K562 (cell line): ENCODE measurements at regions not wholly inside any gene's neighbourhood (a gene's known extent, or its start where the extent isn't known, plus 50 kb on each side); places are given as distances from the start of the nearest gene placed in this dataset.

ENCODE experiments used
- ATAC-seq: fragments of 200-7000 bp; cut with Tn5 transposase; 3 replicates; pipeline ENCODE4 v1.9.1; 2020; ENCODE audit warnings: moderate library complexity
- BruUV-seq: library from RNA; stranded (reverse); fragments of 400-500 nt; replicated peaks from 2 replicates; lab custom pipeline; 2021; lab: Mats Ljungman, UMichigan
- CTCF ChIA-PET: fragments of 300-600 bp; formaldehyde crosslinking; extraction: SDS; loops from one replicate; lab custom pipeline; 2021; ENCODE audit warnings: low intra/inter-chr PET ratio; lab: Yijun Ruan, JAX
- POLR2A ChIA-PET: fragments of 300-600, 350-650 bp; sonication (Branson Sonifier 250); formaldehyde crosslinking; extraction: SDS; loops from one replicate; lab custom pipeline; 2021; ENCODE audit warnings: antibody characterized with exemption, inconsistent platforms; lab: Yijun Ruan, JAX
- DNase-seq, 4 experiments: peaks; one replicate each; pipeline versions ENCODE4 v3.0.0 to v3.0.0-alpha.2; 2011 to 2018; ENCODE audit warnings: low spot score in 3 of 4, mixed read lengths in 3 of 4; ENCODE audit errors: extremely low read depth in 1 of 4
- FAIRE-seq: peaks from 2 replicates; lab custom pipeline; 2011; peaks lifted over from hg19 to GRCh38; lab: Jason Lieb, UNC
- H2AFZ ChIP-seq: 2 replicates; pipeline ENCODE4 v1.6.0; 2011; ENCODE audit warnings: low read depth, low read length, control low read depth, inconsistent platforms
- H3K27ac ChIP-seq: fragments of 200-600 bp; 3 replicates; pipeline ENCODE4 v1.8.0; 2011; ENCODE audit warnings: low read depth, mild to moderate bottlenecking, control low read depth, inconsistent platforms, low read length, moderate library complexity, mixed read lengths; ENCODE audit errors: extremely low read depth
- H3K27me3 ChIP-seq, 2 experiments: fragments of 300-600 bp in 1 of 2; 2 replicates in 1 of 2; 3 replicates in 1 of 2; pipeline versions ENCODE4 v1.6.0 to v1.8.0; 2011; ENCODE audit warnings: inconsistent platforms in 2 of 2, low read length in 2 of 2, mild to moderate bottlenecking in 1 of 2, mixed read lengths in 1 of 2, moderate library complexity in 1 of 2; ENCODE audit not compliant: control insufficient read depth in 2 of 2, insufficient read depth in 2 of 2
- H3K36me3 ChIP-seq: fragments of 300-600 bp; 3 replicates; pipeline ENCODE4 v1.8.0; 2011; ENCODE audit warnings: mild to moderate bottlenecking, low read length, inconsistent platforms; ENCODE audit not compliant: control insufficient read depth, insufficient read depth
- H3K4me1 ChIP-seq, 2 experiments: fragments of 200-600 bp in 1 of 2; replicated peaks in 1 of 2; 2 replicates in 1 of 2; 3 replicates in 1 of 2; pipeline versions ENCODE4 v1.5.1 to v1.8.0; 2011; ENCODE audit warnings: inconsistent platforms in 2 of 2, low read length in 2 of 2, mild to moderate bottlenecking in 1 of 2, mixed read lengths in 1 of 2, moderate library complexity in 1 of 2; ENCODE audit not compliant: control insufficient read depth in 2 of 2, insufficient read depth in 2 of 2
- H3K4me2 ChIP-seq: 2 replicates; pipeline ENCODE4 v1.6.1; 2011; ENCODE audit warnings: low read length, control low read depth, inconsistent platforms, mixed read lengths; ENCODE audit not compliant: insufficient read depth
- H3K4me3 ChIP-seq: fragments of 200-600 bp; sonication (generic), shearing (Covaris generic); 2 replicates; pipeline ENCODE4 v1.5.1; 2016; ENCODE audit warnings: control low read depth, inconsistent platforms
- H3K79me2 ChIP-seq: fragments of 200-600 bp; 3 replicates; pipeline ENCODE4 v1.8.0; 2011; ENCODE audit warnings: low read length, inconsistent platforms; ENCODE audit not compliant: control insufficient read depth, insufficient read depth
- H3K9ac ChIP-seq, 2 experiments: 2 replicates each; pipeline versions ENCODE4 v1.6.0 to v1.6.1; 2011; ENCODE audit warnings: low read depth in 2 of 2, low read length in 2 of 2, control low read depth in 1 of 2, inconsistent platforms in 1 of 2, mild to moderate bottlenecking in 1 of 2, mixed read lengths in 1 of 2; ENCODE audit not compliant: insufficient read depth in 1 of 2
- H3K9me1 ChIP-seq: one replicate; pipeline ENCODE4 v1.6.0; 2011; ENCODE audit warnings: inconsistent platforms, mild to moderate bottlenecking, low read length, moderate library complexity; ENCODE audit not compliant: control insufficient read depth, insufficient read depth
- H3K9me3 ChIP-seq: replicated peaks from 2 replicates; pipeline ENCODE4 v1.5.1; 2011; ENCODE audit warnings: low read depth, low read length, inconsistent platforms; ENCODE audit not compliant: control insufficient read depth, insufficient read depth
- H4K20me1 ChIP-seq: replicated peaks from 2 replicates; pipeline ENCODE4 v1.6.1; 2011; ENCODE audit warnings: low read length, inconsistent platforms, mixed read lengths; ENCODE audit not compliant: control insufficient read depth, insufficient read depth
- E2F6 ChIP-seq, 2 experiments: IDR thresholded peaks; 2 replicates each; pipeline ENCODE4 v1.6.1; 2011; ENCODE audit warnings: borderline replicate concordance in 1 of 2, control low read depth in 1 of 2, low read depth in 1 of 2, low read length in 1 of 2, mild to moderate bottlenecking in 1 of 2, mixed read lengths in 1 of 2, moderate library complexity in 1 of 2; ENCODE audit not compliant: insufficient read depth in 1 of 2, insufficient read length in 1 of 2, poor library complexity in 1 of 2, severe bottlenecking in 1 of 2; ENCODE audit errors: extremely low read depth in 1 of 2
- KDM4B ChIP-seq, 2 experiments: fragments of 450-650 bp in 1 of 2; sonication (generic) in 1 of 2; IDR thresholded peaks; 2 replicates each; pipeline ENCODE4 v1.6.1; 2016 to 2017; ENCODE audit warnings: borderline replicate concordance in 2 of 2, antibody characterized with exemption in 1 of 2, low read depth in 1 of 2, mild to moderate bottlenecking in 1 of 2
- LARP7 ChIP-seq: fragments of 450-650 bp; IDR thresholded peaks from 2 replicates; pipeline ENCODE4 v1.6.1; 2016
- MNT ChIP-seq, 2 experiments: fragments of 450-650 bp; conservative IDR thresholded peaks; 2 replicates each; pipeline ENCODE4 v1.6.1; 2017; ENCODE audit warnings: mild to moderate bottlenecking in 2 of 2, moderate library complexity in 2 of 2
- POLR2G ChIP-seq: fragments of 200-400 bp; formaldehyde crosslinking; IDR thresholded peaks from 2 replicates; pipeline ENCODE4 v1.6.1; 2017; ENCODE audit warnings: low read depth, mild to moderate bottlenecking, antibody characterized with exemption, low read length, moderate library complexity
- POLR2H ChIP-seq: IDR thresholded peaks from 2 replicates; pipeline ENCODE4 v1.6.1; 2016; ENCODE audit warnings: missing genetic modification characterization, low read depth, mild to moderate bottlenecking, control low read depth, missing compliant biosample characterization, moderate library complexity
- POLR3G ChIP-seq: IDR thresholded peaks from 2 replicates; pipeline ENCODE4 v1.6.1; 2011; ENCODE audit not compliant: insufficient read length, insufficient replicate concordance; ENCODE audit errors: extremely low read depth
- PURB ChIP-seq: sonication (generic); formaldehyde crosslinking; IDR thresholded peaks from 2 replicates; pipeline ENCODE4 v1.9.0; 2021; ENCODE audit warnings: low read depth, mild to moderate bottlenecking, missing genetic modification reagents
- SNAPC5 ChIP-seq: fragments of 250-450 bp; sonication (Bioruptor Pico); IDR thresholded peaks from 2 replicates; pipeline ENCODE4 v1.8.0; 2021; ENCODE audit warnings: moderate library complexity, mild to moderate bottlenecking, inconsistent platforms
- TARDBP ChIP-seq: fragments of 450-650 bp; IDR thresholded peaks from 2 replicates; pipeline ENCODE4 v1.6.1; 2016
- TEAD4 ChIP-seq, 2 experiments: sonication (generic) in 1 of 2; formaldehyde crosslinking in 1 of 2; IDR thresholded peaks; 2 replicates each; pipeline versions ENCODE4 v1.6.1 to v1.8.0; 2012 to 2022; ENCODE audit warnings: borderline replicate concordance in 1 of 2, inconsistent platforms in 1 of 2, low read length in 1 of 2, mild to moderate bottlenecking in 1 of 2, missing genetic modification reagents in 1 of 2
- ZBTB49 ChIP-seq: sonication (generic); formaldehyde crosslinking; IDR thresholded peaks from 2 replicates; pipeline ENCODE4 v1.8.0; 2022; ENCODE audit warnings: missing genetic modification reagents, mild to moderate bottlenecking, borderline replicate concordance
- ZNF134 ChIP-seq: fragments of 250-450 bp; sonication (Bioruptor Pico); conservative IDR thresholded peaks from 2 replicates; pipeline ENCODE4 v1.4.0; 2020
- ZNF239 ChIP-seq: fragments of 250-450 bp; sonication (Bioruptor Pico); IDR thresholded peaks from 2 replicates; pipeline ENCODE4 v1.4.0; 2020; ENCODE audit warnings: mild to moderate bottlenecking
- ZNF586 ChIP-seq: fragments of 450-650 bp; formaldehyde crosslinking; conservative IDR thresholded peaks from 2 replicates; pipeline ENCODE4 v1.4.0; 2020; ENCODE audit warnings: mild to moderate bottlenecking, moderate library complexity
- WGBS: fragments of 100-300 bp; shearing (Covaris generic); methylation state at CpG from one replicate; pipeline ENCODE4 v1.1.6; 2016; ENCODE audit warnings: low coverage, mixed read lengths; ENCODE audit not compliant: insufficient coverage; ENCODE audit errors: missing lambda C conversion rate; 5-methylcytosine and 5-hydroxymethylcytosine counted together
- in situ Hi-C: fragments of 300-500 bp; cut with MboI; formaldehyde crosslinking; loops from 4 replicates; pipeline ENCODE4 v1.15.0; 2018; ENCODE audit warnings: inconsistent platforms, mixed read lengths
- intact Hi-C: fragments of 100-400 bp; cut with micrococcal nuclease; formaldehyde crosslinking; loops from 2 replicates; pipeline ENCODE4 v1.14.2; 2022

GRCh38 chr6:2600363-2600762, 150.4 kb downstream of the MYLK4 start:
- no peak overlapping the region for H3K9ac ChIP-seq
- no peaks in the 10 kb centered on the region for H4K20me1 ChIP-seq
- intact Hi-C loops (no loop called here), in situ Hi-C loops (no loop called here)
- CTCF ChIA-PET: no interaction called here
- no TSS peak for BruUV-seq
- DNase-seq (no peak), ATAC-seq (no peak), FAIRE-seq (no peak)
- no peak overlapping the region for H3K27ac ChIP-seq
- no peak overlapping the region for H3K4me2 ChIP-seq
- H3K9me1 ChIP-seq: no peaks in the 10 kb centered on the region
- no peaks in the 10 kb centered on the region for H3K9me3 ChIP-seq
- H3K36me3 ChIP-seq: no peaks in the 10 kb centered on the region
- H2AFZ ChIP-seq: no peak overlapping the region
- peaks cover 9 to 31% of the 10 kb centered on the region in 2 experiments; a peak in 4 of 5 replicates for H3K27me3 ChIP-seq
- POLR2A ChIA-PET: no interaction called here
- no peak for TF ChIP-seq PURB (CRISPR knock-in tag)
- TF ChIP-seq ZBTB49 (CRISPR knock-in tag): no peak
- no peak for TF ChIP-seq POLR2H (tag)
- TF ChIP-seq E2F6 (IDR thresholded peaks at IDR 0.05; ENCODE audit: borderline replicate concordance in 1 of 2, extremely low read depth in 1 of 2, insufficient read depth in 1 of 2, insufficient read length in 1 of 2, low read depth in 1 of 2, low read length in 1 of 2, poor library complexity in 1 of 2, severe bottlenecking in 1 of 2): no peak
- TF ChIP-seq POLR2G: no peak
- TF ChIP-seq MNT (conservative IDR thresholded peaks at IDR 0.05): no peak
- no peak for TF ChIP-seq TARDBP
- no peak for TF ChIP-seq KDM4B (IDR thresholded peaks at IDR 0.05; ENCODE audit: borderline replicate concordance in 2 of 2, low read depth in 1 of 2)
- TF ChIP-seq SNAPC5 (CRISPR knock-in tag): no peak
- no peak for TF ChIP-seq ZNF239
- no peak for TF ChIP-seq POLR3G
- no peak for TF ChIP-seq ZNF134 (CRISPR knock-in tag)
- no peak for TF ChIP-seq ZNF586 (CRISPR knock-in tag)
- no peak for TF ChIP-seq LARP7
- TF ChIP-seq TEAD4 (IDR thresholded peaks at IDR 0.05; ENCODE audit: low read length): no peak
- no peak for TF ChIP-seq TEAD4 (CRISPR knock-in tag; IDR thresholded peaks at IDR 0.05; ENCODE audit: borderline replicate concordance)
- 0% methylated on average over 3 of the region's 3 CpGs for WGBS
- no peaks in the 10 kb centered on the region for H3K79me2 ChIP-seq
- no peaks in the 10 kb centered on the region for H3K4me1 ChIP-seq
- H3K4me3 ChIP-seq: no peak overlapping the region
